ENCODE measurements at regions not wholly inside any gene's neighbourhood (a gene's known extent, or its start where the extent isn't known, plus 50 kb on each side); places are given as distances from the start of the nearest gene placed in this dataset.
A peak's percentile ranks its signal among the peaks of the same experiment; 100 is the strongest.
"Not testable (repeated sequence)": the region's sequence is repeated elsewhere in the genome, so short reads cannot be mapped to it uniquely, and the experiment has no call there.

- DNase-seq: no peak
Observed at GRCh38 chr18:34529358-34530335, 180.5 kb upstream of the DTNA start.

DNA sequence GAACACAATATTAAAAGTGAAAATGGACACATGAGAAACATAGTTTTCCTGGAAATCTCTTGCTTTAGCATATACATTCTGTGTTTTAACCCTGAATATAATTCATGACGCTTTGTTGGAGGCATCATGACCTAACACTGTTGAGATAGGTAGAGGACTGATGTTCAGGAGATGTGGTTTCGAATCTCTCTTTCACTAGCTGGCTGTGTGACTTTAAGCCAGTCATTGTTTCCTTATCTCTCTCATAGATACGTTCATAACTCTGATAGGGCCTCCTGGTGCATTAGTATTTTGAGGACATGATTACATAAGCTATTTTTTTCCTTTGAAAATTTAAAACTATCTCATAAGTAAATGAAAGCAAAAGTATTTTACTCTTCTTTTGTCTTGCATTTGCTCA, 179.0 kb upstream of the DTNA start:
- DNase-seq: no peak

DNA sequence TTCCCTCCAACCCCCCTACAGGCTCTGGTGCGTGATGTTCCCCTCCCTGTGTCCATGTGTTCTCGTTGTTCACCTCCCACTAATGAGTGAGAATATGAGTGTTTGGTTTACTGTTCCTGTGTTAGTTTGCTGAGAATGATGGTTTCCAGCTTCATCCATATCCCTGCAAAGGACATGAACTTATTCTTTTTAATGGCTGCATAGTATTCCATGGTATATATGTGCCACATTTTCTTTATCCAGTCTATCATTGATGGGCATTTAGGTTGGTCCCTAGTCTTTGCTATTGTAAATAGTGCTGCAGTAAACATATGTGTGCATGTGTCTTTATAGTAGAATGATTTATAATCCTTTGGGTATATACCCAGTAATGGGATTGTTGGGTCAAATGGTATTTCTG, 175.5 kb upstream of the DTNA start:
- not testable (repeated sequence) for DNase-seq

GRCh38 chr18:34540897-34541296, 169.2 kb upstream of the DTNA start:
- no peak for DNase-seq

GRCh38 chr18:34542625-34543024, 167.5 kb upstream of the DTNA start:
- DNase-seq: no peak

- DNase-seq: no peak
Observed at GRCh38 chr18:34543356-34543755, 166.7 kb upstream of the DTNA start.

DNA sequence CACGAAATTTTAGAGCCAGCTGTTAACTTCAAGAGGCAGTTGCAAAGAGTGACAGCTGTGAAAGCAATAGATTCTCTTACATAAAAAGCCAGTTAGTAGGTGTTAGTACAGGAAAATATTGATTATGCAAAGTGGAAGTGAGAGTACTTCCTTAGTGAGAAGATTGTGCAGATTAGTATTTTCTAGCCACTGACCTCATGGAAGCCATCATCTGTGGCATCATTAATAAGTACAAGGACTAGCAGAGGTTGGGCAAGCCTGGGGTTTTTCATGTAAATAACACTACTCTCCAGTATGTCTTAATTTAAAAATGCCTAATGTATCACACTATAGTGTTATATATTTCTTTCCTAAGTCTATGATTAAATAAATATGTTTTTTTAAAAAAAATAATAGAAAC, 166.2 kb upstream of the DTNA start:
- no peak for DNase-seq

DNA sequence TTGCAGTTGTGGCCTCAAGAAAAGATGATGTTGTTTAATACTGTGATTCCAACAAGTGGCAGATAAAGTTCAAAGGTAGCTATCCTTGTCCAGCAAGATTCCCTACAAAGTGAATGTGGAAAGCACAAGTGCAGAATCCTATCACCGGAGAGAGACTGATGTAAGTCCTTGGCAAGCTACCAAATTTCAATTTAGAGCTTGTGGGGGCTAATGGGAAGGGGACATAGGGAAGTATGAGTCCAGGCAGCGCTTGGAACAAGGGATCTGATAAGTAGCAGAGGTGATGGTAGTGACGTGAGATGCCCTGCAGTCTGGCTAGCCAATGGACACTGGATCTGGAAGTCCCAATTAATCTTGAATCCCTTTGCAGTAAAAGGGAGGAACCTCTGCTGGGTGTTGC, 165.2 kb upstream of the DTNA start:
- DNase-seq: no peak

GRCh38 chr18:34548120-34548972, 161.8 kb upstream of the DTNA start:
- DNase-seq: no peak

- no peak for DNase-seq
Observed at GRCh38 chr18:34548973-34549294, 161.2 kb upstream of the DTNA start.

GRCh38 chr18:34549367-34549766, 160.7 kb upstream of the DTNA start:
- no peak for DNase-seq

GRCh38 chr18:34550156-34550555, 159.9 kb upstream of the DTNA start:
- no peak for DNase-seq

- DNase-seq: no peak
Observed at GRCh38 chr18:34550902-34551301, 159.2 kb upstream of the DTNA start.

GRCh38 chr18:34551824-34552223, 158.3 kb upstream of the DTNA start:
- no peak for DNase-seq

- DNase-seq: peak; percentile 12
Observed at GRCh38 chr18:34562252-34562870, 147.7 kb upstream of the DTNA start.

DNA sequence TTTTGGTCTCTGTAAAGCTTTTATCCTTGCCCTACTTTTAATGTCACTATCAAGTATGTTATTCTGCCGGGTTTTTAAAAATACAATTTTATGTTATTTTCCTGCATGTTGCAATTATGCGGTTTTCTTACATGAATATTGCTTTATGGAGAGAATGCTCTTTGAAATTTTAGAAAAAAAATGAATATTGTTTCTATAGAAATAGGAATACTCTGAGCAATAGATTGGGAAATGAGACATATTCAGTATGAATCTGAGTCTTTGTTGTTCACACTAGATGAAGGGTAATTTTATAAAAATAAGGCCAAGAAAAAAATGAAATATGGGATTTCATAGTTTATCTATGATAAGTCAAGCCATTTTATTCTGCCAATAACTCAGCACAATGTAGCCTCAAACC, 142.2 kb upstream of the DTNA start:
- no peak for DNase-seq

- DNase-seq: no peak
Observed at GRCh38 chr18:34576622-34577021, 133.5 kb upstream of the DTNA start.

DNA sequence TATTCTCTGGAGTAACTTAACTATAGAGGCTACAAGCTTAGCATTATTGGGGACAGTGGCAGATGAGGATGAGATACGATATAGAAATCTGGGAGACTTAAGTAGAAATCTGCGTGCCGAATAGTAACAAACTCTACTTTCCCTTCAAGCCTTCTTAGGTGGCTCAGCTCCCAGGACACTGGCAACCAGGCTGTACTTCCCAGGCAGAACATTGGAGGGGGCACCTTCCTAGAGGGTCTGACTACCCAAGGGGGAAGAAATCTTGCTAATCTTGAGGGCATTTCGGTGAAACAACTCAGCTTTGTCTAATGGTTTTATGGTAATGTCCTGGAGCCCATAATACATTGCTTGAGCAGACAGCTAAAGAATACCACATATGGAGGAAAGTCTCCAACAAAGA, 126.2 kb upstream of the DTNA start:
- no peak for DNase-seq

- DNase-seq: no peak
Observed at GRCh38 chr18:34590503-34590902, 119.6 kb upstream of the DTNA start.

DNA sequence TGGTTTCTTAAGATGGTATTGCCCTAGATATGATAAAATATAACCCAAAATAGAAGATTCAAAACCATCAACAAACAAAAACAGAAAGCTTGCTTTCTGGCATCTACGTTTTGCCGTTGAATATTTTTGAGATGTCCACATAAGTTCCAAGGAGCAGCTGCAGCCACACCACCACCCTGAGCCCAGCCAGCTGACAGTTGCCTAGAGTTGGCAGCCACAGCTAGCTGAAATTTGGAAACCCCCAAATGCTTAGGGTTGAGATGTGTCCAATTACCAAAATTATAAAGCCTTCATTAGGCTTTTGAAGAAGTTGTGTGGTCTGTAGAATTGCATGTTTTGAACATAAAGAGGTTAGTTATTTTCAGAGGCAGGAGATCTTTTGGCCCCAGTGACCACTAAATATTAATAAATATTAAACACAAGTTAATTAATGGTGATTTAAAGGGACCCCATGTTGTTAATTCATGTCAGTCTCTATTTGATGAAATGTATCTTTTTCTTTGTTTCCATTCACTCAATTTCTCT, 118.1 kb upstream of the DTNA start:
- DNase-seq: peak; percentile 85

DNA sequence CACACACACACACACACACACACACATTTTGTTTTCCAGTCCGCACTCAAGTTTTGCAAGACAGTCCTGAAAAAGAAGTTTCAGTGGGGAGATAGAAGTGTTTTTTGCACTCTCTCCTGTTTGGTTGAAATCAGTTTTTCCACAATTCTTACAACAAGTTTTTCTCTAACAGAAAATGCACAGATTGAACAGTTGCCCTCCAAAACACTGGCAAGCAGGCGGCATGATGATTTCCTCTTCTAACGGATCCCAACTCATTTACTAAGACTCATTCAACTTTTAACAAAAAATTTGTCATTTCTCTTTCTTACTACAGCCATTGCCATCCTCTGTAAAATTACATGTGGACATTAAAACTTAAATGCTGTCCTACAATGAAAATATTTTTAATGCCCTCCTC, 117.6 kb upstream of the DTNA start:
- DNase-seq: no peak

GRCh38 chr18:34592961-34593382, 117.1 kb upstream of the DTNA start:
- peak; percentile 88 for DNase-seq

DNA sequence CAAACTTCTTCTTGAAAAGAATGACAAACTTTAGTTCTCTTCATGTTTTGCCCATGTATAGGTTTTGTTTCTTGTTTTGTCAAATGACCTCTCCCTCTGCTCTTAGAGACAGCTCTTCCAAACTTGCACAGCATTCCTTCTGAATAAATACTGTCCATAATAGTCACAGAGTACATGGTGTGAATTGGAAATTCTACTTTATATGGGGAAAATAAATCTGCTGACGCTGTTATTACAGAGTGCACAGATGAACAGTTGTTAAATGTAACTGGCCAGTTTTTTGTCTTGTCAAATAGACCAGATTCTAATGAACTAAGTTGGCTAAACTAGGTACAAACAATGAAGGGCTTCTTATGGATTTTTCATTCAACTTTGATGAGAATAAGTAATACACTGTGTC, 115.8 kb upstream of the DTNA start:
- DNase-seq: no peak
